ENCODE measurements at regions not wholly inside any gene's neighbourhood (a gene's known extent, or its start where the extent isn't known, plus 50 kb on each side); places are given as distances from the start of the nearest gene placed in this dataset.
"Not testable (repeated sequence)": the region's sequence is repeated elsewhere in the genome, so short reads cannot be mapped to it uniquely, and the experiment has no call there.

DNA sequence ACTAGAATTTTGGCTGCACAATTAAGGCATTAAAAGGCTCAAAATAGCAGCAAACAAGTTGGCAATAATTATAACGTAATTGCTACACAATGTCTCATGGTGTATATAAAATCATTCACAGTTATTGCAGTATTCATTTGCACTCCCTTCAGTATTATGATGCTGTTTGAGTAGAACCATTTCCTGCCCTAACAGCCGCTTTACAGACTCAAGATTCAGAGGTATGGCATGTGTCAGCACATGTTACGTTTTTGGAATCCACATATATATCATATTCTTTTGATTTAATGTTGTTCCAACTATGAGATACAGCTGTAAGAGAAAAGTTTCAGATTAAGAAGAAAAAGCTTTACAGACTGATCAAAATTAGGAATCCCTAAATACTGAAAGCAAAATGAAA, 56.3 kb upstream of the NCKAP5 start:
- no peak for DNase-seq

DNA sequence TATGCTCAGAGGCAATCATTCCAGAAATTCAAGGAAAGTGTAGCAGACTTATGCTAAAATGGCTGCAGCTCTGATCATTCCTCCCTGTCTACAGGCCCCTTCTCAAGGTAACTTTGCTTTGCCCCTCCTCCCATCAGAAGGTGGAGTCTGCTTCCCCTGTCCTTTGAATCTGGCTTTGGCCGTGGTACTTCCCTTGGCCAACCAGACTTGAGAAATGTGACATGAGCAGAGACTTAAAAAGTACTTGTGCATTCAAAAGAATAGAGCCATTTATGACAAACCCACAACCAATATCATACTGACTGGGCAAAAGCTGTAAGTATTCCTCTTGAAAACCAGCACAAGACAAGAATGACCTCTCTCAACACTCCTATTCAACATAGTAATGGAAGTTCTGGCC, 59.5 kb upstream of the NCKAP5 start:
- DNase-seq, result no peak

DNA sequence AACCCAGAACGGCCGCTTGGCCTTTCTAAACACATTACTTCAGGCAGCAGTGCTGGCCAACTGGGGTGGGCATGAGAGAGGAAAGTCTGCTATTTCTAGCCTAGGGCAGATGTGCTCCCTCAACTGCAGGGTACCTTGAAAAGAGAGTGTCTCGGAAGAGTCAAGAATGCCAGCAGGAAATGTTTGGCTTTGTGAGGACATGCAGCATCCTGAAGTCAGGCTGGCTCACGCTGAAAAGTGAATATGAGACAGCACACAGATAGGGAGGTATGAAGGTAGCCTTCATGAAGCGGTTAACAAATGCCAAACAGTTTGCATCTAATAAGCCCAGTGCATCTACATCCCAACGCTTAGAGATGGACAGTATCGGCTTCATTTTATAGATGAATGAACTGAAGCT, 65.0 kb upstream of the NCKAP5 start:
- DNase-seq, result no peak

DNA sequence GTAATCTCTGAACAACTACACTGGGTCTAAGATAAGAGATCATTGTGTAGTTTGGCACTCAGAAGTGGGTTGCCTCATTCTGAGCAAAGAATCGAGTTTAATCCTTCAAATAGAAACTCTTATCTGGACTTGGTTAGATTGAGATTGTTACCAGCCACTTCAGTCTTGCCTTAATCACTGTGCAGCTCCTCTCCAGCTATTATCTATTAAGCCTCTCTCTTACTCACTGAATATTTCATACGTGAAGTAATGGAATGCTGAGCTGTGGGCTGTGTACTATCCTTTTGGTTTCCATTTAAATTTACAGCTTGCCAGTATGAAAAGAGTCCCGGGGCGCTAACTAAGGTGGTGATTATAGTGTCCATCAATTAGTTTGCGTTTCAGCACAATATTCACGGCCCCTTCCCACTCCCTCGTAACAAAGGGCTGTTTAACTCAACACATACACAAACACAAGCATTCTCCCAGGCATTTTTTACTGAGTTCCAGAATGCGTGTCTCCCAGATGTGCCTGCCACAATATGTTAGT, 65.7 kb upstream of the NCKAP5 start:
- no peak for DNase-seq

DNA sequence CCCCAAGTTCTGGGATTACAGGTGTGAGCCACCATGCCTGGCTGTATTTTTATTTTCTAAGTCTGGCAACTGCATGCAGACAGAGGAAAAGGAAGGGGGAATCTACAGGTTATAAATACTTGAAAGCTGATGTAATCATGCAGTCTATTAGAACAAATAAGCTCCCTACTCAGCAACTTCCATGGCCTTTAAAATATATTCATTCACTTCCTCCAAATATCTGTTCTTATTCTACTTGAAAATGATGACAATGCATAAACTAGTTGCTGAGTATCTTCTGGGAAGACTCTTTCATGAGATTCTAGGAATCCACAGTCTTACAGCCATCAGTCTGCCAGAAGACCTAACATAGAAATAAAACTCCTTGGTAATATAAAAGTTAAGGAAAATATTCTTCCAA, 66.9 kb upstream of the NCKAP5 start:
- DNase-seq, result no peak

DNA sequence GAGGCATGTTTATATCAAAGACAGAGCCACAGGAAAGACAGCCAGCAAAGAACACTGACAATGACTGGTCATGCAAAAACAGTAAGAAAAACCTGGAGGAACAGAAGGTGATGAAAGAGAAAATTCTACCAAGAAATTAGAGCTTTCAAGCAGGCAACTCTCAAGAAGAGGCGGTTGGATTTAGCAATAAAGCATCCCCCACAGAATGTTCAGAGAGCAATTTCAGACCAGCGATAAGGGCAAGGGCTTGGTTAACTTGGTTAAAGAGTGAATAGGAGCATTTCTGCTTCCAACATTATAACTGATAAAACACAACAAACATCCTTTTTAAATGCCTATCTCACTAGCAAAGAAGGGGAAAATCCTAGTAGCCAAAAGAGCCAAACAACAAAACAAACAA, 68.0 kb upstream of the NCKAP5 start:
- DNase-seq, result no peak

DNA sequence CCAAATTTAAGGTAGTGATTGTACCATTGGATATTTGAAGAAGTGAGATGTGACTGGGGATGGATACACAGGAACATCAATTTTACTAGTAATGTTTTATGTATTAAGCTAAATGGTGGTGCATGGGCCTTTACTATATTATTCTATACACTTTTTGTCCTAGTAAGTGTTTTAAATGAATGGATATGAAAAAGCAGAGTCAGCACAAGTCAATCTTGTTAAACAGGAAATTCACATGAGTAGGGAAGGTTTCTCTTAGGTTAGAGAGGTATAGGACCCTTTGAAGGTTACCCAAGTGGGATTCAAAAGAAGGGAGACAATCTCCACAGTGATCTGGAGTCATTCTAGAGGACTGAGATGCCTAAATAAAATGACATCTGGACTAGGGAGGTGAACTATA, 71.8 kb upstream of the NCKAP5 start:
- DNase-seq, result no peak

DNA sequence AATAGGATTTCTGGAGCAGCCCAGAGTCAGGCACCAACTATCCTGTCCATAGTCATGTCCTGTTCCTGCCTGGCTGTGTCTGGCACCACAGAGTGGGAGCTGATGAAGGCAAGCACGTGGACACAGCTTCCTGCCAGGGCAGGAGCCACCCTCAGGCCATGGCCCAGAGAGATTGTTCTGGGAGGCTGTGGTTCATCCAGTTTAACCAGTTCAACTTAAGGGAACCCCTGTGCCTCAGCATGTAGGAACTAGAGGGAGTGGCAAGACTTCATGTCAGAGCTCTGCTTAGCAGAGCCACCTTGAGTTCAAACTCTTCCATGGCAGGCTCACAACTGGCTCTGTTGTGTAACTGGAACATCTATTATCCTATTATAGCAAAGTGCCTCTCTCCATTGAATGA, 73.2 kb upstream of the NCKAP5 start:
- no peak for DNase-seq

DNA sequence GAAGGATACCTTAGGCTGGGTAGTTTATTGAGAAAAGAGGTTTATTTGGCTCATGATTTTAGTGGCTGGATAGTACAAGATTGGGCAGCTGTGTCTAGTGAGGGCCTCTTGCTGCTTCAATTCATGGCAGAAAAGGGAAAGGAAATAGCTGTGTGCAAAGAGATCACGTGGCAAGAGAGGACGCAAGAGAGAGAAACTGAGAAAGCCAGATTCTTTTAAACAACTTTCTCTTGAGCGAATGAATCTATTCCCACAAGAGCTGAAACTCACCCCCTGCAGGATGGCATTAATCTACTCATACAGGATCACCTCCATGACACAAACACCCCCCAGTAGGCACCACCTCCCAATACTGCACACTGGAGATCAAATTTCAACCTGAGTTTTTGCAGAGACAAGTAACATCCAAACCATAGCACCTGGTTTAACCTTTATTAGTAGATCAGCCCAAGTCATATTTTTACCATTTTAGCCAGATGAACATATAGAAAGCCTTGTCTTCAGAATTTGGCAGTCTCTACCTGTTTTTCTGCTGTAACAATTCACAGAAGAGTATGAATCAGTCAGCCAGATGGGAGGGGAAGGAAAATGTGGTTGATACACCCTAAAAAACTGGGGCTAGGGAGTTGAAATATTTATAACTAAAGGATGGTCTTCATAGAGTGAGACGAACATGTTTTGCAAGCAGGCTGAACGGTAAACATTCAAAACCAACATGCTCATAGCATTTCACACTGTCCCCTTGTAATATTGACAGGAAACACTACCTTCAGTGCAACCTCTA, 73.9 kb upstream of the NCKAP5 start:
- no peak for DNase-seq

DNA sequence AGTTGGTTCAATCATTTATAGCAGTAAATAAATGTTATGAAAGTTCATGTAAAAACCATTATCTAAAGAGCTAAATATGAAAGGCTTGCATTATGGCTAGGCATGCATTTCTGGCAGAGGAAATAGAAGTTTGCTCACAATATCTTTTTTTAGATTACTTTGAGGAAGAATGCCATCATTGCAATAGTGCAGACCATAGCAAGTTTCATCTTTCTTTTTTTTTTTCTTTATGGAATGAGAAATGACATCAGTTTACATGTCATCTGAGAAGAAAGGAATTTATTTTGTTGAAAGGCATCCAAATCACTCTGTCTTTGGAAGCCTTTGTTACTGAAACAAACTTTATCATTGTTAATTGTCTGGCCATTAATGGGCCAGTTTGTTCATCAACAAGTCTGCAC, 74.5 kb upstream of the NCKAP5 start:
- DNase-seq, result no peak

DNA sequence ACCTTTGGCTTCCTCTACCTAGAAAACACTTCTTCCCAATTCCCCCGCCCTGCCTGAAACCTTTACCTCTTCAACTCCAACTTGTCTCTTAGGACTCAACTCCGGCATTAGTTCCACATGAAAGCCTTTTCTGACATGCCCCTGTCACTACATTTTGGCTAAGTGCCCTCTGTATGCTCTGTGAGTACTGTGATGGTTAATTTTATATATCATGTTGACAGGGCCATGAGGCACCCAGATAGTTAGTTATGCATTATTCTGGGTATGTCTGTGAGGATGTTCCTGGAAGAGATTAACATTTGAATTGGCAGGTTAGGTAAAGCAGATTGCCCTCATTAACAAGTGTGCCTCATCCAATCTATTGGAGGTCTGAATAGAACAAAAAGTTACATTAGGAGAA, 75.6 kb upstream of the NCKAP5 start:
- no peak for DNase-seq

DNA sequence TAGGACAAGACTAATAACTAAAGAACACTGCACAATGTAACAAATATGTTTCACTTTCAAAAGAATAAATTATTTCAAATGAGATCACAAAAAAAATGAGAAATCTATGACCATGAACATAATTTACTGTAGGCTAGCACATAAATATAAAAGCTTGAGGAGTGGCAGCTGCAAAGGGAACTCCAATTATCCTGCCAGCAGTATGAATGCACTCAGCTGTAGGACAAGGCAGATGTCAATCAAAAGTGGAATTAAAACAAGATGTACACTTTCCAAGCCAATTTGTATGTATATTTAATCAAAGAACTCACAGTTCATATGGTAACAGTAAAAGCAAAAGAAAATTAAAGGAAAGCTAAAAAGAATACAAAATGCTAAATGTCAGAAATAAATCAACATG, 76.6 kb upstream of the NCKAP5 start:
- no peak for DNase-seq

DNA sequence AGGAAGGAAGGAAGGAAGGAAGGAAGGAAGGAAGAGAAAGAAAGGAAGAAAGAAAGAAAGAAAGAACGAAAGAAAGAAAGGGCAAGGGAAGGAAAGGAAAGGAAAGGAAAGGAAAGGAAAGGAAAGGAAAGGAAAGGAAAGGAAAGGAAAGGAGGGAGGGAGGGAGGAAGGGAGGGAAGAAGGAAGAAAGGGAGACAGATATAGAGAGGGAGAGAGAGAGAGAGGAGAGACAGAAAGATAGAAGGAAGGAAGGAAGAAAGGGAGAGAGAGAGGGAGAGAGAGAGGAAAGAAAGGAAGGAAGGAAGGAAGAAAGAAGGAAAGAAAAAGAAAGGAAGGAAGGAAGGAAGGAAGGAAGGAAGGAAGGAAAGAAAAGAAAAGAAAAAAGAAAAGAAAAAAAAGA, 79.1 kb upstream of the NCKAP5 start:
- DNase-seq, result not testable (repeated sequence)

DNA sequence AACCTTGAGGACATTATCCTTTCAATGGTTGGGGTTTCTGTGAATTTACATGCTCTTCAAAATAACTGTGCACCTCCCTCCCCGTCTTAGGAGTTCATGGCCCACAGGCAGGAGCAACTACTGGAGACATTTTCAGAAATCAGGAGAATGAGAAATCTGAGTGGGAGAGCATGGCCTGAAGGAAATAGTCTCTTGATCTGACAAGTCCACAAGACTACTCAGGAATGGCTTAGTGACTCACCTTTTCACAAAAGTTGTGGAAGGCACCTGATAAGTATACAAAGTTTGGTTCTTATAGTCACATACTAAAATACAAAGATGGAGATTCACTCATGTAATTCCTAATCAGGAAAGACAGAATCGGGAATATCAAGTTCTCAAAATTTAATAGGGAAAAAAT, 83.6 kb upstream of the NCKAP5 start:
- no peak for DNase-seq

DNA sequence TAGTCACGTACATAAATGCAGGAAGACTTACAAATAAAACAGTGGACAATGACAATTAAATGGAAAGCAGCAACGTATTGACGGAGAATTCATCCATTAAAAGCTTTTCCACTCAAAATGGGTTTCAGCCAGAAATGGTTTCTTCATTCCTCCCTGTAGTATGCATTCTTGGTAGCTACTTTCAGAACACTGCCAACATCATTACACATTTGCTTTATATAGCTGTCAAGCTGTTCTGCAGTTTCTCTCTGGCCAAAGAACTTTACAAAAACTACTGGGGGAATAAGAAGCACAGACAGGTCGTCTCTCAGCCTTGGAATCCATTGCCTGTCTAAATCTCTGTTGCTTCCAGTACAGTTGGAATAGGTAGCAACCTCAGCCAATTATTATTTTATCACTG, 84.1 kb upstream of the NCKAP5 start:
- no peak for DNase-seq

DNA sequence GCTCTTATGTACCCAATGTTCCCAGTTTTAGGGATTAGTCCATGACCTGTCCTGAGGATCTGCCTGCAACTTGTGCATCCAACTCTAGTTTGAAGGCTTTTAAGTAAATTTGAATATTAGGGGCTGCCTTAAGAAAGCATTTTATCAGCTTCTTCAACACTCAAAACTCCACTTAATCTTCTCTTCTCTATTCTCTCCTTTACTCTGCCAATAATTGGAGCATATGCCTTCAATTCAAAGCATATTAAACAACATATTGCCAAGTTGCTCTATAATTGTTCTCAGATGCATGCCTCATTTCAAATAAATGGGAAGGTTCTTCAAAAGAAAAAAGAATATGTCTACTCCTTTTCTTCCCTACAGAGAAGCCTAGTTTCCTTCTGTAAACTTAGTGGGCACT, 84.8 kb upstream of the NCKAP5 start:
- DNase-seq, result no peak

DNA sequence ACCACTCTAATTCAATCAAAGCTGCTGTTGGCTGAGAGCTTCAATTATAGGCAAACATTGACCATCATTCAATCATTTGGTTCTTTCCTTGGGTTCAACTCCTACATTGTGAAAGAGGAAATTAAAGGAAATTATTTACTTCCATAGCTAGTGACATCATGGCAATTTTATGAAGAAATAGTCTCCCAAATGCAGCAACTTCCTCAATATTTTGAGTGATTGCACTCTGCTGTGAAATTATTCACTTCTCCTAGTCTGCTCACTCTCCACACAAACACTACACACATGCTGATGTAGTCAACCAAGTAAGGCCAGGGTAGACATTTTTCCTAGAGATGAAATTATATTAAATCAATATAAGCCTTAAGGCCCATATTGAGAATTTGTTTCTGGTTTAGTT, 86.7 kb upstream of the NCKAP5 start:
- no peak for DNase-seq

DNA sequence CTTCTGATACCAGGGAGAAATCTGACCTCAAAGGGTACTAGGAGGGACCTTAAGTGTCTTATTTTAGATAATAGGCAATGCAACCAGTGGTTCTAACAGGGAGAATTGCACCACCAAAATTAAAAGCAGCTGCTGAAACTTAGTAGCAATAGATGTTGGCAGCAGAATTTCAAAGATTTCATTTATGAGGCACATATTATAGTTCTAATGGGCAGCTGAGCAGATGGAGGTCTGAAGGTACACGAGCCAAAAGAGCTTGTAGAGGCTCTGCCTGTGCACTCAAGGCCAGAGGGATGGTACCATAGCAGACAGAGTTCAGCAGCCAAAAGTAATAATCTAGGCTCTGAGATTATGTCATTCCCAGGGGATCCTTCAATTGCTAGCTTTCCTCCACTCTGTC, 87.3 kb upstream of the NCKAP5 start:
- no peak for DNase-seq

DNA sequence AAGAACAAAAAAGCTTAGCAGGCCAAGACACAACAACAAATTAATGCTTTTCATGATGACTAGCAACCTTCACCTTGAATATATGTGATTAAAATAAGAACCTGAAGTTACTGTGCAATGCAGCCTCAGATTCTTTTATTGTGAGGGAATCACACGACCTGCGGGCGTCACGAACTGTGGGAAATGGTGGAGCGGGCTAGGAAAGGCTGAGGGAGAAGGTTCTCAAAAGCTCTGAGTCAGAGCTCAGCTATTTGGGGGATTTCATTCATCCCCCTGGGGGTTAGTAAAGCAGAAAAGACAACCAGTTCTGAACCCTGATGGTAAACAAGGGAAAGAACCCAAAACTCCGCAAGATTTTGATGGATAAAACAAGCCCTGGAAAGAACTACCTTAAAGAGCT, 89.3 kb upstream of the NCKAP5 start:
- no peak for DNase-seq

DNA sequence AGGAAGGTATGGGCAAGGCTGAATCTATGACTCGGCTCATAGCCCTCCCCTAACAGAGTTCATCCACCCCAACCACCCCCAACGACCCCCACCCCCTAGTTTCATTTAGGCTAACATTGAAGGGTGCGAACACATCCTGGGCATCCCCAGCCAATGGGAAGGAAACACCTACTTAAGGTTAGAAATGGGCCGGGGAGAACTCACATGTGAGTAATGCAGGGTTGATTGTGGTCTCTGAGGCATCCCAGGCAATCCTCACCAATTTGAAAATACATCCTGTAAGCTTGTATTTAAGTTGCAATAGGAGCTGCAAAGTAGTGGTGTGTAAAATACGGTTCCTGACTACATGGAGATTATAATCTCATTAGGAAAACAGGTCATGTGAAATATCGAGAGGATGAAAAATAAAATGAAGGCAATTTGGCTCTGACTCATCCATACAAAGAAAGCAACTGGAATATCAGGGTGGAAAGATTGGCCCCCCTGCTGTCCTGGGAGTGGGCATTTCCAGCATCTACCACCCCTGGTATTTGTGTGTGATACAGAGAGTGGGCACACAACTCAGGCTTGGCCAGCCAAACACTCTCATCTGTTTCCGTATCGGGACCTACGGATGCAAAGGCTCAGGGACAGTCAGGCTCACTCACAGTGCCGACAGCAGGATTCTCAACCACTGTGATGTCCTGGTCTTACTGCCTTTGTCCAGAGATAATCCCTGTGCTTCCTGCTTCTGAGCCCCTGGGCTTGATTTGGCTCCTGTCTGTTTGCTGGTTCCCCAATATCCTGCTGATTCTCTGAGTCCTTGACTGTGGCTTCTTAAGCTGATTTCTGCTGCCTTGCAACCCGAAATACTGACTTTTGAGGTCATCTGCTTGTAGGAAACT, 90.0 kb upstream of the NCKAP5 start:
- no peak for DNase-seq

DNA sequence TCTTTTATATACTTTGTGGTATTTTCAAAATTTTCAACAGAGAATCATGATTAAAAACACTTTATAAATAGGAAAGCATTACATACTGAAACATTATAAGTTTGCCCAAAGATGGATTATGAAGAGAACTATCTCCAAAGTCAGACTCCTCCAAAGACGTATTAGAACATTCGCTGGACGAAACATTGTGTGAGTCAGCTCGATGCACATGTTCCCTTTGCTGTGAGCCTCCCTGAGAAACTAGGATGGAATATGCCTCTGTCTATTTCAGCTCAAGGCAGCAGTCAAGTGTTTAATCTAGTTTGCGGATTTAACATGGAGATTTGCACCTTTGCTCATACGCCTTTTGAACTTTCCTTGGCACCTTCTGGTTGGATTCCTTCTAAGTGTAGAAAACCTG, 92.2 kb upstream of the NCKAP5 start:
- no peak for DNase-seq

DNA sequence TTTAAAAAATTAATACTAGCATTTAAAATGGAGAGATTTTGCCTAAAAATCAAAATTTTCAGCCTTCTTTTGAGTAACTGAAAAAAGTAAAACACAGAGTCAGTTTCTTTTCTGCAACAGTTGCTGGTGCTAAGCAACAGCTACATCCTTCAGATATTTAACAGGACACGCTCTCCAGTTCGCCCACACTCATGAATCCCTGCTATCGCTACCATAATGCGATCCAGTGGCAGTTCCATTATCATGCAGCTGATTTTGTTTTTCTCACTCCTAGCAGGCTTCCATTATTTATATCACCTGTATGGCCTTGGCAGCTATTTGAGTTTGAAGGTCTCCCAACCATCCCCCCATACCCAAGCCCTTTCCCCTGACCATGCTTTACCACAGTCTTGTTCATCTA, 93.1 kb upstream of the NCKAP5 start:
- no peak for DNase-seq

DNA sequence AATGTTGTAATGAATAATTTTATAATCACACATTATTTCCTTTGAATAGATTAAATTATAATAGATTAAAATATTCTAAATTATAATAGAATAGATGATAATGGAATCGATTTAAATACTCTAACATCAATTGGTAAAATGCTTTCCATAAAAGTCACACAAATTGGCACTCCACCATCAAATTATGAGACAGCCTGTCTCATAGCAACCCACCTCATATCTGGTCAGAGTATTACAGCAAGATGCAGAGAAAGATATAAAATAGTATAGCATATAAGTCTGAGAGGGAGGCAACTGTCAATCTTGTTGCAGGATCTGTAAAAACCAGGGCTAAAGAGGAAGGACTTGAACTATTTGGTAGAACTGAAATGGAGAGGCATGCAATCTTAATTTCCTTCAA, 98.4 kb upstream of the NCKAP5 start:
- no peak for DNase-seq

DNA sequence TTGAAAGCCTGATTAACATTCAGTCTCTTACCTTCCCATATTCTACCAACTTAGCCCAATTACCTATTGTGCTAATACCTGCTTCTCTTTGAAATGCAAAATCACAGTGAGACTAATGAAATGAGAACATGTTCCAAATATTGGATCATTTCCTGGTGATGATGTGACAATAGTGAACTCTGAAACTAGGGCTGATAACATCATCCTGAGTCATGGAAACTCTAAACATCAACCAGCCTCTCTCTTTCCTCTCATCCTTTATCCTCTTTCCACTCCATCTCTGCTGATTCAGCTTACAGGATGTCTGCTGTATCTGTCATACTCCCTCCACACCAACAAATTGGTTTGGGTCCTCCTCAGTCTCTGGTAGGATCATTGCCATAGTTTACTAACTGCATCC, 98.8 kb upstream of the NCKAP5 start:
- no peak for DNase-seq
